Breast epithelium (tissue), 3 donors: ENCODE measurements at regions not wholly inside any gene's neighbourhood (a gene's known extent, or its start where the extent isn't known, plus 50 kb on each side); places are given as distances from the start of the nearest gene placed in this dataset.

Source experiments
- CTCF ChIP-seq, 3 donors: fragments of 450-650 bp; IDR thresholded peaks; one replicate each; pipeline ENCODE4 v1.5.1; 2016 to 2017; ENCODE audit warnings: antibody characterized with exemption in 3 of 3, mild to moderate bottlenecking in 3 of 3, moderate library complexity in 3 of 3
- POLR2A ChIP-seq: fragments of 450-650 bp; IDR thresholded peaks from one replicate; pipeline ENCODE4 v1.6.1; 2016; ENCODE audit warnings: antibody characterized with exemption, mild to moderate bottlenecking, moderate library complexity

DNA sequence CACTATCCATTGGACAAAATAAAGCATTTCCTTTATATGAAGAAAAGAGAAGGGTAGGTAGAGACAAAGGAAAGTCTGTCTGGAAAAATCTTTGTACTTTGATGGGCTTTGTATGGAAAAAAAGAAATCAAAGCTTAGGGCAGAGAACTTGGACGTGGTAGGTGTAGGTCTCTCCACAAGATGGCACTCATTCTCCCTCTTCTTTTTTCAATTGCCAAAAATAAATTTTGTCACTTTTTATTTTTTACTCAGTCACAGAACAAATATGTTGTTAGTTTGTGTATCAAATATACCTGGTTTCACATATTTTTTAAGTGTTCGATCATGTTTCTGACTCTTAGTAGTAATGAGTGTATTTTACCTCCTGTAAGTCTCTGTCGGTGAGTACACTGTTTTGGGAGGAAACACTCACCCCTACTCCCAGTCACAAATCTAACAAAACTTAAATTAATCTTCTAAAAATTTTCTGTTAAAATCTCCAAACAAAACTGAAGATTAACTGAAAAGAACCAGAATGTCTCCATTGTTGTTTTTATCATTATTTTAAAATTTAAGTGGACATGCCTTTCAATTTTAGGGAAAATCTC, 415.8 kb upstream of the GOLIM4 start:
- no peak for TF ChIP-seq CTCF (IDR thresholded peaks at IDR 0.05)
- no peak for TF ChIP-seq POLR2A
